ENCODE measurements at regions not wholly inside any gene's neighbourhood (a gene's known extent, or its start where the extent isn't known, plus 50 kb on each side); places are given as distances from the start of the nearest gene placed in this dataset.

GRCh38 chr1:157287462-157287861 lies 149.3 kb upstream of the ETV3 start:
- Mint-ChIP-seq H3K27me3 (peaks cover 58% of the 10 kb centered on the region), H3K27ac (no peak overlapping the region), H3K9me3 (no peaks in the 10 kb centered on the region), H3K4me3 (no peak overlapping the region), H3K4me1 (ENCODE audit: low read depth) (no peaks in the 10 kb centered on the region), H3K36me3 (ENCODE audit: low read depth) (no peaks in the 10 kb centered on the region)
- H3K4me3 ChIP-seq (ENCODE audit: low read length), result no peak overlapping the region
- TF ChIP-seq CTCF (IDR thresholded peaks at IDR 0.05), result no peak
- H3K27me3 ChIP-seq (ENCODE audit: control insufficient read depth in 1 of 2, insufficient read depth in 2 of 2, low read length in 2 of 2), result peaks cover 7 to 28% of the 10 kb centered on the region in 2 experiments
- H3K9me3 ChIP-seq (ENCODE audit: control insufficient read depth in 1 of 2, insufficient read depth in 1 of 2, low read length in 2 of 2), result no peaks in the 10 kb centered on the region
- no peaks in the 10 kb centered on the region for H3K4me1 ChIP-seq (ENCODE audit: insufficient read depth, low read length)
- CTCF ChIA-PET, result no interaction called here
- DNase-seq (no peak), ATAC-seq (ENCODE audit: poor library complexity) (no peak)
- intact Hi-C loops (cut with DNase I, micrococcal nuclease), result no loop called here
- H3K36me3 ChIP-seq (ENCODE audit: insufficient read depth, low read length), result no peaks in the 10 kb centered on the region
- H3K27ac ChIP-seq (ENCODE audit: low read depth in 1 of 2, low read length in 2 of 2), result no peak overlapping the region
- POLR2A ChIA-PET, result no interaction called here

DNA sequence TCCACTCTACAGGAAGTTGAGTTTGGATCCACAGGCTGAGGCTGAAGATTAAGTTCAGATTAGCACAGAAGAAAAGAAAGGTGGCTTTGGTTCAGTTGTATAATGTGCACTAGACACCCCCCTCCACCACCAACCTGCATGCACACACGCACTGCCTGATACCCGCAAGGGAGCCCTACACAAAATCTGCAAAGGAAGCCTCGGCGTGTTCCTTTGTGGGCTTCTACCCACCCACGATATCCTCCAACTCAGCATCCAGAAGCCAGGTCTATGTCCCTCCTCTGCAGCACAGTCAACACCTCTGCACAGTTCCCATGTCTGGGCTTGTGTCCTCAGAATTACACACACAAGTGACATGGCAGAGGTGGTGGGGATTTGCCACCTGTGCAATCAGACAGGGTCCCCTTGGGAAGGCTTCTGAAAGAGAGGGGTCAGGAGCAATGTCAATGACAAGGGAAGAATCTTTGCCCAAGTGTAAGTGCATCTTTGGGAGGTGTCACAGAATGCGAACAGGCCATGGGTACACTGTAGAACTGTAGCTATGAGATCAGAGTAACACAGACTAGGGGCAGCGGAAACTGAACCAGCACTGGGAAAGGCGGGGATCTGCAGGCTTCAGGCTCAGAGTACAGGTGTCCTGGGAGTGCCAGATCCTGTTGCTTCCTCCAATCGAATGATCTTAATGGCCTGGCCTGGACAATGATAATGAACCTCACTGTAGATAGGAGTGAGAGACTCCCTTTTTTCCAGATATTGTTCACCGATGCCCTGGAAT lies 148.6 kb upstream of the ETV3 start:
- Mint-ChIP-seq H3K27ac (no peak overlapping the region), H3K27me3 (peaks cover 59% of the 10 kb centered on the region), H3K9me3 (no peaks in the 10 kb centered on the region), H3K36me3 (ENCODE audit: low read depth) (no peaks in the 10 kb centered on the region), H3K4me1 (ENCODE audit: low read depth) (no peaks in the 10 kb centered on the region), H3K4me3 (no peak overlapping the region)
- H3K27ac ChIP-seq (ENCODE audit: low read depth in 1 of 2, low read length in 2 of 2), result no peak overlapping the region
- H3K4me1 ChIP-seq (ENCODE audit: insufficient read depth, low read length), result no peaks in the 10 kb centered on the region
- no peaks in the 10 kb centered on the region for H3K9me3 ChIP-seq (ENCODE audit: control insufficient read depth in 1 of 2, insufficient read depth in 1 of 2, low read length in 2 of 2)
- POLR2A ChIA-PET, result no interaction called here
- DNase-seq (no peak), ATAC-seq (ENCODE audit: poor library complexity) (no peak)
- H3K36me3 ChIP-seq (ENCODE audit: insufficient read depth, low read length), result no peaks in the 10 kb centered on the region
- peaks cover 7 to 28% of the 10 kb centered on the region in 2 experiments for H3K27me3 ChIP-seq (ENCODE audit: control insufficient read depth in 1 of 2, insufficient read depth in 2 of 2, low read length in 2 of 2)
- TF ChIP-seq CTCF (IDR thresholded peaks at IDR 0.05), result no peak
- CTCF ChIA-PET, result no interaction called here
- intact Hi-C loops (cut with DNase I, micrococcal nuclease), result no loop called here
- no peak overlapping the region for H3K4me3 ChIP-seq (ENCODE audit: low read length)

- H3K27me3 Mint-ChIP-seq, result peaks cover 67% of the 10 kb centered on the region
- Histone ChIP-seq H3K4me1 (ENCODE audit: insufficient read depth, low read length) (no peaks in the 10 kb centered on the region), H3K4me3 (ENCODE audit: low read length) (no peak overlapping the region), H3K36me3 (ENCODE audit: insufficient read depth, low read length) (no peaks in the 10 kb centered on the region), H3K9me3 (ENCODE audit: control insufficient read depth in 1 of 2, insufficient read depth in 1 of 2, low read length in 2 of 2) (no peaks in the 10 kb centered on the region), H3K27ac (ENCODE audit: low read depth in 1 of 2, low read length in 2 of 2) (no peak overlapping the region), H3K27me3 (ENCODE audit: control insufficient read depth in 1 of 2, insufficient read depth in 2 of 2, low read length in 2 of 2) (peaks cover 9 to 28% of the 10 kb centered on the region in 2 experiments)
- POLR2A ChIA-PET, result no interaction called here
- DNase-seq, result no peak
- no peak for TF ChIP-seq CTCF (IDR thresholded peaks at IDR 0.05)
- intact Hi-C loops (cut with DNase I, micrococcal nuclease), result no loop called here
- H3K9me3 Mint-ChIP-seq, result no peaks in the 10 kb centered on the region
- no peaks in the 10 kb centered on the region for H3K4me1 Mint-ChIP-seq (ENCODE audit: low read depth)
- no peak overlapping the region for H3K27ac Mint-ChIP-seq
- no peak for ATAC-seq (ENCODE audit: poor library complexity)
- CTCF ChIA-PET, result no interaction called here
- H3K36me3 Mint-ChIP-seq (ENCODE audit: low read depth), result no peaks in the 10 kb centered on the region
- no peak overlapping the region for H3K4me3 Mint-ChIP-seq
These were observed 147.9 kb upstream of the ETV3 start for GRCh38 chr1:157286096-157286495.
